WTC11 (cell line): ENCODE measurements at regions not wholly inside any gene's neighbourhood (a gene's known extent, or its start where the extent isn't known, plus 50 kb on each side); places are given as distances from the start of the nearest gene placed in this dataset.

Experiments
- AFF4 ChIP-seq: sonication (generic); formaldehyde crosslinking; IDR thresholded peaks from 2 replicates; pipeline ENCODE4 v1.8.1; 2023; ENCODE audit warnings: mild to moderate bottlenecking, missing genetic modification reagents, borderline replicate concordance
- ATF1 ChIP-seq: sonication (generic); formaldehyde crosslinking; IDR thresholded peaks from 2 replicates; pipeline ENCODE4 v1.8.1; 2023; ENCODE audit warnings: mild to moderate bottlenecking, moderate library complexity, missing genetic modification reagents
- CTCF ChIP-seq: fragments of 200-600 bp; IDR thresholded peaks from 2 replicates; pipeline ENCODE4 v1.8.0; 2022; ENCODE audit warnings: antibody characterized with exemption
- FOXJ3 ChIP-seq: sonication (generic); formaldehyde crosslinking; IDR thresholded peaks from 2 replicates; pipeline ENCODE4 v1.9.0; 2021; ENCODE audit warnings: missing genetic modification reagents, mild to moderate bottlenecking, borderline replicate concordance
- GRHL2 ChIP-seq: fragments of 250-450 bp; sonication (Bioruptor Pico); IDR thresholded peaks from 2 replicates; pipeline ENCODE4 v1.8.0; 2022; ENCODE audit warnings: mild to moderate bottlenecking, moderate library complexity; ENCODE audit not compliant: insufficient replicate concordance, severe bottlenecking
- MAX ChIP-seq: sonication (generic); formaldehyde crosslinking; IDR thresholded peaks from 2 replicates; pipeline ENCODE4 v1.8.0; 2022; ENCODE audit warnings: mild to moderate bottlenecking, missing genetic modification reagents
- TEAD4 ChIP-seq: sonication (generic); formaldehyde crosslinking; IDR thresholded peaks from 2 replicates; pipeline ENCODE4 v1.8.0; 2022; ENCODE audit warnings: mild to moderate bottlenecking, missing genetic modification reagents

GRCh38 chr3:83248454-83248853 lies 1487.0 kb upstream of the GBE1 start:
- no peak for TF ChIP-seq CTCF
- TF ChIP-seq ATF1 (CRISPR knock-in tag), result no peak
- no peak for TF ChIP-seq GRHL2 (CRISPR knock-in tag)
- TF ChIP-seq TEAD4 (CRISPR knock-in tag), result no peak
- no peak for TF ChIP-seq FOXJ3 (CRISPR knock-in tag)
- TF ChIP-seq AFF4, result no peak
- no peak for TF ChIP-seq MAX (CRISPR knock-in tag)
